HG03103 (cell line): ENCODE measurements at regions not wholly inside any gene's neighbourhood (a gene's known extent, or its start where the extent isn't known, plus 50 kb on each side); places are given as distances from the start of the nearest gene placed in this dataset.

Experiments
- ATAC-seq: cut with Tn5 transposase; IDR thresholded peaks from one replicate; pipeline ENCODE4 v1.9.1; 2021; ENCODE audit warnings: low read depth; ENCODE audit not compliant: unreplicated experiment

DNA sequence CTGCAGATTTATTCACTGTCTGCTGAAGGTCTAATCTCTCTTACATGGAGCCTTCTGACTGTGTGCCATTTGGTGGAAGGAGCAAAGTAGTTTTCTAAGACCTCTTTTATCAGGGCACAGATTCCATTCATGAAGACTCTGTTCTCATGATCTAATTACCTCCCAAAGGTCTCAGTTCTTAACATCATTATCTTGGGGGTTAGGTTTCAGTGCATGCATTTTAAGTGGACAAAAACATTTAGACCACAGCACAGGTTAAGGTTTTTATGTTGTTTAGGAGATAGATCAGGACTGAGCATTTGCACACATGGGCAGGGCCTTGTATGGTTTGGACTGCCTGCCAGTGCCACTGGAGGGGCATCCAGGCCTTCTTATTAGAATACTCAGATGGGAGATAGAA is 746.1 kb downstream of the C12orf50 start:
- ATAC-seq, result no peak

DNA sequence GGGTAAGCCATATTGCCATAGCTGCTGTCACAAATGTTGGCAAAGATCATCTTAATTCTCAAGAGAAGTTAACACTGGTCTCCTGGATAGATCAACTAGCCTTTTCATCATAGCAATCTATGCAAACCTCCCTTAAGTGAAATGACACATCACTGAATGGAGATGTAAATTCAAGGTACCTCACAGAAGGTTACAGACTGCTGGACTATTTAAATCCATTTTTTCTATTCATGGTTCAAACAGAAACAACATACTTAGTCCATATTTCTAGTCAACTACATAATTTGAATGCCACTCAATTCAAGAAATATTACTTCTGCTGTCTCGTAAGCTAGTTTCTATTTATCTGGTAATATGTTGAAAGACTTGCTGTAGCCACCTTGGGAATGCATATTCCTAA is 748.3 kb downstream of the C12orf50 start:
- no peak for ATAC-seq

DNA sequence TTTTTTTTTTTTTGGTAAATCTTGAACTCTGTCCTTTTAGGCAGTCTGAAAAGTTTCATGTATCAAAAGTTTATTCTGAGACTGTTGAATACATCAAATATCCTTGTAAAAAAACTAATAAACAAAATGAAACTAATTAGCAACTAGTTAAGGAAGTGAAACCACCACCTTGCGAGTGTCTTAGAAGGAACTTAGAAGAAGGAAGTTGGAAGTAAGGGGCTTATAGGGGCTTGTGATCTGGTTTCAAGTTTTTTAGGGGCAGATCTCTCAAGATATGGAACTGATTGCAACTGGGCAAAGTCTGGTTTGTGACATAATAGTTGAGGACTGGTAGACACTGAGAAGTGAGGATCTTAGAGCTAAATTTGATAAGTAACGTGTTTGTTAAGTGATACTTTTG is 748.8 kb downstream of the C12orf50 start:
- ATAC-seq, result peak; percentile 84

GRCh38 chr12:87274594-87275245 is 754.5 kb downstream of the C12orf50 start:
- ATAC-seq, result peak; percentile 70

DNA sequence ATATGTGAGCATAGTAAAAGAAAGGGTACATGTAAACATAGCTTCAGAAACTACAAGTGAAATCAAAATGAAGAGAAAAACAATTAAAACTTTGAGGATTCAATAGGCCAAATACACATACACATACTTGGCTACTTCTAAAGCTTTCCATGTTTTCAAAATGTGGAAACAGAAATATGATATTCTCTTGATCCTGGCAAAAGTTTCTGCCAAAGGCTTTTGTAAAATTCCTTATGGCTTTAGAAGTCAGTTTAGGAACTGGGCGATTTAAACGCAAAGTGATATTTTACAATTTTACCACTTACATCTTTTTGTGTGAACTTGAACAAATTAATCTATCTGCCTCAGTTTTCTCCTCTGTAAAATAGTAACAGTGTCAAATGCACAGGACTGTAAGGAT is 756.4 kb downstream of the C12orf50 start:
- ATAC-seq, result no peak

DNA sequence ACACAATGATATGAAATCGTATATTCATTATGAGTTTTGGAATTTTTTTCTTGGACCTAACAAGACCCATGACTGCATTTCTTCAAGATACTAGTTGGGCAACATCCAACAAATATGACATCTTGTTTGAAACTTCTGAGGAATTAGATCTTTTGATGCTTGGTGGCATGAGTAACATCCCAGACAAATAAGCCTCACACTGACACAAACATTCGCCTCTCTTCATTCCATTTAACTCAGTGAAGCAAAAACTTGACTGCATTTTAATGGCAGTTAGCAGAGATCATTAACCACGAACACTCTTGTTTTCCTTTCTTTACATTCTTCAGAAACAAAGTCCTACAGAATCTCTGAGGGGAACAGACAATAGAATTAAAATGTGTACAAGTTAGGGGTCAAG is 758.3 kb downstream of the C12orf50 start:
- ATAC-seq, result no peak

DNA sequence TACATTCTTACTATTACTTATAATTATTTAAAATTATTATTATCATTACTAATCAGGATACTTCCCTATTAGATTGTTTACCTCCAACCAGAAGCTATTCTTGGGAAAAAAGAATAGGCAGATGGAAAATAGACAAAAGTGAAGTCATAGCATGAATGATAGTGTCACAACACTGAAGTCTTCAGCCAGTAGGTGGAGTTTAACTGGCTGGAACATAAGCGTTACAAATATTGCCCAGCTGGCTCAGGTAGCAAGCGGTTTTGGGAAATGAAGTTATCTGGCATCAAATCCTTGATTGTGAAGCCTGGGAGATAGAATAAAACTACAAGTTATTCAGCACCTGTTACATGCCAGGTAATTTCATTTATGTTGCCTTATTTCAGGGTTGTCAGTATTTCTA is 762.9 kb downstream of the C12orf50 start:
- no peak for ATAC-seq

GRCh38 chr12:87259391-87259790 is 769.8 kb downstream of the C12orf50 start:
- ATAC-seq, result no peak

GRCh38 chr12:87254381-87255030 is 774.7 kb downstream of the C12orf50 start:
- ATAC-seq, result no peak

DNA sequence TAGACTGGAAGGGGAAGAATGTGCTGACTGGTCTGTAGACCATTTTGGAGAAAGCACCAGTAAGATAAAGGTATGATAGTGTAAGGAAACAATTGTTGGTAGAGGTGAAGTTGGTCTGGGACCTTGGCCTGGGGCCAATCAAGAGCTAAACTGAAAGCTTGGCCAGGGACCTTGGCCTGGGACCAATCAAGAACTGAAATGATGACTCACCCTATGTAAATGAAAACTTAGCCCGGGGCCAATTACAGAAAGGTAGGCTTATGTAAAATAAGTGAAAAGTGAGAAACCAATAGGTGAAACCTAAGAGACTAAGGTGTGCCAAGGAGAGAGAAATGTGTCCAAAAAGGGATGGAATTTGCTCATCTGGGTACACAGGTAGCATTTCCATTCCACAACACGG is 776.0 kb downstream of the C12orf50 start:
- ATAC-seq, result no peak

DNA sequence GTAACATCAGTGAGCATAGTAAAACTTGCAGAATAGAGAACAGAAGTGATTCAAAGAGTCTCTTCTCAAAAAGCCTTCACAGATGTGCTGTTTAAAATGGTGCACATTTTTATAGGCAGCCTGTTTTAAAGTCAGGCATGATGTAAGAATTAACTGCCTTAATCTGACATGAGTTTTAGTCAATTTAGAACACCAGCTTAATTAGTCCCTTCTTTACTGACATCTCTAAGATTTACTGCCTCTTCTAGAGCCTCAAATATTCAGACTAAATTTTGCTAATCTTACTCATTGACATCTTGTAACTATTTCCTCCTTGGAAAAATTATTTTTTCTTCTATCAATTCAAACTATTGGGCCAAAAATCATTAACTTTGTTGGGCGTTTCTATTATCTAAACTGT is 782.5 kb downstream of the C12orf50 start:
- no peak for ATAC-seq

DNA sequence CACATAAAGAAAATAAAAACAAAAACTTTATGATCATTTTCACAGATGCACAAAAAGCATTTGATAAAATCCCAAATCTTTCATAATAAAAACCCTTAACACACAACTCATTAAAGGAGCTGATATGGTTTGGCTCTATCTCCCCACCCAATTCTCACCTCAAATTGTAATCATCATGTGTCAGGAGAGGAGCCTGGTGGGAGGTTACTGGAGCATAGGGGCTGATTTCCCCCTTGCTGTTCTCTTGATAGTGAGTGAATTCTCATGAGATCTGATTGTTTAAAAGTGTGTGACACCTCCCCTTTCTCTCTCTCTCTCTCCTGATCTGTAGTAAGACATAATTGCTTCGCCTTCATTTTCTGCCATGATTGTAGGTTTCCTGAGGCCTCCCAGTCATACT is 790.7 kb downstream of the C12orf50 start:
- ATAC-seq, result no peak

DNA sequence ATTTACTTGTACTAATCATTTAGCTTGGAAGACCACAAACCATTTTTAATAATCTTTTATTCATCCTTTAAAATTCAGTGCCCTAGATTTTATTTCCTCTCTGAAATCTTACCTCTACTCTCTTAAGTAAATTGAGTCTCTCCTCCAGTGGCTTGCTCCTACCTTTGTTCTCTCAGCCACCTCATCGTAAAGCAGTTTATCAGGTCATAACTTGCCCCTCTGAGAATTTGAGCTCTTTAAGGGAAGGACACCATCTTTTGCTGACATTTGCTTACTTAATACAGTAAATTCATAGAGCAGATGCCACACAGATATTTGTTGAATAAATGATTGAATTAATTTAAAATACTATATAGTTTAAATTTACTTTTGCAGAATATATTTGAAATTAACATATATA is 794.3 kb downstream of the C12orf50 start:
- no peak for ATAC-seq

DNA sequence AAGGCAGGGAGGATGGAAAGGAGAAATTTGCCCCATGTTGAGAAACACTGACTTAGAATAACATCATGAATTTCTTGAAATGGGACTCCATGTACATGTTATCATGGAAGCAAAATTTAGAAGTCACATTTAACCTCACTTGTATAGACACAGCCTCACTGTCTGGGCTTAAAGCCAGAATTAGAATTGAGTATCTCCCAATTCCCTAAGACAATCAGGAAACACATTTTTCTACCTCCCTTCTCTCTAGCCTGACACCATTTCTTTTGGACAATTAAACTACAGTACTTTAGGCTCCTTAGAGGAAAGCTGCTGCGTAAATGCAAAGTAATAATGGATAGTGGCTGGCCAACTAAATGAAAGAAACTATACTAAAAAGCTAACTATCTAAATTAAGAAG is 795.5 kb downstream of the C12orf50 start:
- no peak for ATAC-seq

DNA sequence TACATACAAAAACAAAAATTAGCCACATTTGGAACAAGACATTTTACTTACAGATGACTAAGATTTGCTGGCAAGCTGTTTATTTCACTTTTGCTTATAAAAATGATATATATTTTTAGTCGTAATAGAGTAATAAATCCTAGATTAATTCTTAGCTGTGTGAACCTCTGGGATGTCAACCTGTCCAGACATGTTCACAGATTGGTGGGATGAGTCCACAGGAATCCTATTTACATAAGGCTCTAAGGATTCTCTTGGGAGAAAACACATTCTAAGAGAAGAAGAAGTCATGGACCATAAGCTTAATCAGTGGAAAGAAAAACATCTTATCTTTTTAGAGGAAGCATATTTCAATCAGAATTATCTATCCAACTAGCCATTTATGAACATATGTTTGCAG is 797.4 kb downstream of the C12orf50 start:
- no peak for ATAC-seq

DNA sequence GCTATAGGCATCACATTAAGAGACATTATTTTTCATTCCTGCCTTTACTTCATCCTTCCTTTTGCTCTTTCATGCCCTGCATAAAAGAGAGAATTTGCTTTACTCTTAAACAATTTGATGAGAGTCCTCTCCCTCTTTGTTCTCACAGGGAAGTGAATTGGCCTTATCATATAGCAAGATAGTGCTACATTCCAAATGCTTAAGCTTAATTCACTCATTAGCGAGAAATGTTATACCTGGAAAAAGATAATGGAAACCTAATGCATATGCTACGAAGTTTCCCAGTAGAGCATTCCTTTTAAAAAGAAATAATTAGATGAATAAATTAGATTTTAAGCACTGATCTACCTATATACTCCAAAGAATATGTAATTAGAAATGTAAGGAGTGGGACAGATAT is 798.8 kb downstream of the C12orf50 start:
- no peak for ATAC-seq

GRCh38 chr12:87227162-87227561 is 802.0 kb downstream of the C12orf50 start:
- no peak for ATAC-seq

GRCh38 chr12:87217491-87217890 is 811.7 kb downstream of the C12orf50 start:
- ATAC-seq, result no peak

DNA sequence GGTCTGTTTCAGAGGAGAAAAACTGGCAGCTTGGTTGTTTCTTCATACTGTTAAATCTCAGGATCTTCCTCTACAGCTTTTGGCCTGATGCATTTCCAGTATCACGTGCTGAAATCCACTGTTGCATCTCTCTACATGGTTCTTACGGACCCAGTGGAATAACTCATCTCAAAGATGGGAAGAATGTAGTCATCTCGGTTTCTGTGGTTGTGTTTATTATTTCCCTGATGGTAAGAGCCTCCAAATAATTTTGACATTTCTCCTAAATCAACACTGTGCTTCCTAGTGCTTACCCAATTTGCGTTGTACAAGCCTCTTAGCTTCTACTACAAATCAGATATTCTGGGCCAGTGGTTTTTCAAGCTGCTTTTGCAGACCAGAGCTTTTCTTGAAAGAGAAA is 812.8 kb downstream of the C12orf50 start:
- no peak for ATAC-seq

GRCh38 chr12:87202189-87202588 is 827.0 kb downstream of the C12orf50 start:
- no peak for ATAC-seq

GRCh38 chr12:87201598-87201997 is 827.6 kb downstream of the C12orf50 start:
- no peak for ATAC-seq

GRCh38 chr12:87200289-87200979 is 828.8 kb downstream of the C12orf50 start:
- ATAC-seq, result no peak
